GM12892 (cell line): ENCODE measurements at regions not wholly inside any gene's neighbourhood (a gene's known extent, or its start where the extent isn't known, plus 50 kb on each side); places are given as distances from the start of the nearest gene placed in this dataset.
"Not testable (repeated sequence)": the region's sequence is repeated elsewhere in the genome, so short reads cannot be mapped to it uniquely, and the experiment has no call there.

Source experiments
- DNase-seq: peaks from one replicate; pipeline ENCODE4 v3.0.0; 2011; ENCODE audit not compliant: insufficient read length
- FAIRE-seq: peaks from 2 replicates; lab custom pipeline; 2011; peaks lifted over from hg19 to GRCh38; lab: Jason Lieb, UNC
- POLR2A ChIP-seq: IDR thresholded peaks from 2 replicates; pipeline ENCODE4 v1.6.1; 2011; ENCODE audit warnings: low read depth, low read length, control low read depth
- POLR2AphosphoS5 ChIP-seq: IDR thresholded peaks from 2 replicates; pipeline ENCODE4 v1.6.1; 2011; ENCODE audit warnings: low read depth, low read length, control low read depth
- TAF1 ChIP-seq: IDR thresholded peaks from 2 replicates; pipeline ENCODE4 v1.6.1; 2011; ENCODE audit warnings: low read depth, mild to moderate bottlenecking, control low read depth, low read length, borderline replicate concordance

DNA sequence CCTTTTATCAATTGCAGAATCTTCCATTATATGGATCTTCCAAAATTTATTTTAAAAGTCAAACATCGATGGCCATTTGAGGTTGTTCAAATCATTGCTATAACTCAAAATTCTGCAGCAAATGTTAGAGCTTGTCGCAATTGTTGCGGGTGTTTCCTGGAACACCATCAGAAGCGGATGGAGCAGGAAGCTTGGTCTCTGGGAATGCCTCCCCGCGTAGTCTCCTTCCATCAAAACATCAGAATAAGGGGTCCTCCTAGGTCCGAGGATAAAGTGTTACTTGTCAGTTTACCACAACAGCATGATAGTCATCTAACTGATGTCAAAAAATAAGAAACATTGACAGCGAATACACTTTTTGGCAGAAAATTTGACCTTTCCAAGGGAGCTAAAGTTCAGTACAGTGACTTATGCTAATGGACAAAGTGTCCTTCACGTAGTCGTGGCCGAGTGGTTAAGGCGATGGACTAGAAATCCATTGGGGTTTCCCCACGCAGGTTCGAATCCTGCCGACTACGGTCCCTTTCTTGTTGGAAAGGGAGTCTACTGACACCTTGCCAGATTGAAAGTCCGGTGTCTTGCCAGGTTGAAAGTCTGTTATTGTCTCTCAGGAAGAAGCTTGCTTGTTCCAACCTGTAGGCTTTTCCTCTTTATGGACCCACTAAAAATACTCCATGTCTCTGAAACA is 59.0 kb upstream of the ZNF184 start:
- FAIRE-seq (no peak), DNase-seq (no peak)
- TF ChIP-seq TAF1 = no peak
- no peak for TF ChIP-seq POLR2AphosphoS5
- no peak for TF ChIP-seq POLR2A

DNA sequence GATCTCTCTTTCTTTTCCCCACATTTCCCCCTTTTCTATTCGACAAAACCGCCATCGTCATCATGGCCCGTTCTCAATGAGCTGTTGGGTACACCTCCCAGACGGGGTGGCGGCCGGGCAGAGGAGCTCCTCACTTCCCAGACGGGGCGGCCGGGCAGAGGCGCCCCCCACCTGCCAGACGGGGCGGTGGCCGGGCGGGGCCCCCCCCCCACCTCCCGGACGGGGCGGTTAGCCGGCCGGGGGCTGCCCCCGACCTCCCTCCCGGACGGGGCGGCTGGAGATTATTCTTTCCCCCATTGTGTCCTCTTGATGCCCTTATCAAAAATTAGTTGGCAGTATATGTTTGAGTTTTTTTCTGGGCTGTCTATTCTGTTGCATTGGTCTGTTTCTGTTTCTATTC is 56.9 kb upstream of the ZNF184 start:
- FAIRE-seq, DNase-seq: not testable (repeated sequence)

DNA sequence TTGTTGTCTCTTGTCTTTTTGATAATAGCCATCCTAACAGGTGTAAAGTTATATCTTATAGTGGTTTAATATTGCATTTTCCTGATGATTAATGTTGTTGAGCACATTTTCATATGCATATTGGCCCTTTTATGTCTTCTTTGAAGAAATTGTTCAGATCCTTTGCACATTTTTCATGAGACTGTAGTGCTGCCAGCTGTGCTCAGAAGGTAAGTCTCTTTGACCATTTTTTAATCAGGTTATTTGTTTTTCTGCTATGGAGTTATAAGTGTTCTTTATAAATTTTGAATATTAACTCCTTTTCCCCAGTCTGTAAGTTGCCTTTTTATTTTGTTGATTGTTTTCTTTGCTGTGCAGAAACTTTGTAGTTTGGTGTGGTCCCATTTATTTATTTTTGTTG is 55.8 kb upstream of the ZNF184 start:
- DNase-seq (no peak), FAIRE-seq (no peak)

More for the DNA sequence above, 55.8 kb upstream of the ZNF184 start:
- no peak for TF ChIP-seq POLR2A
- no peak for TF ChIP-seq TAF1
- no peak for TF ChIP-seq POLR2AphosphoS5
